ENCODE measurements at regions not wholly inside any gene's neighbourhood (a gene's known extent, or its start where the extent isn't known, plus 50 kb on each side); places are given as distances from the start of the nearest gene placed in this dataset.

- POLR2A ChIA-PET = no interaction called here
- DNase-seq (ENCODE audit: low read depth) = no peak
- Histone ChIP-seq H3K27me3 (ENCODE audit: control insufficient read depth, insufficient read depth, low read length) (no peaks in the 10 kb centered on the region; the same call in 1 of the 2 replicates), H3K36me3 (ENCODE audit: control insufficient read depth, insufficient read depth, low read length) (no peaks in the 10 kb centered on the region), H3K4me3 (ENCODE audit: low read depth, low read length) (no peak overlapping the region)
- CTCF ChIA-PET = interaction anchor here (1.3 kb wide), 1 partner anchor 8 kb away, joined by 4 read pairs; no protein-coding TSS in a partner anchor
- TF ChIP-seq CTCF (IDR thresholded peaks at IDR 0.05; ENCODE audit: insufficient read depth, low read depth, low read length) = no peak
These were observed 182.8 kb downstream of the NRIP1 start for GRCh38 chr21:14881863-14882499.

- Histone ChIP-seq H3K36me3 (ENCODE audit: control insufficient read depth, insufficient read depth, low read length) (no peaks in the 10 kb centered on the region), H3K27me3 (ENCODE audit: control insufficient read depth, insufficient read depth, low read length) (no peaks in the 10 kb centered on the region; the same call in 1 of the 2 replicates), H3K4me3 (ENCODE audit: low read depth, low read length) (no peak overlapping the region)
- TF ChIP-seq CTCF (IDR thresholded peaks at IDR 0.05; ENCODE audit: insufficient read depth, low read depth, low read length) = no peak
- POLR2A ChIA-PET = interaction anchor here (0.6 kb wide), 1 partner anchor 171 kb away, joined by 3 read pairs; no protein-coding TSS in a partner anchor
- DNase-seq (ENCODE audit: low read depth) = no peak
- CTCF ChIA-PET = interaction anchor here (0.5 to 1.5 kb wide), 7 partner anchors 9 to 893 kb away, joined by 3 to 4 read pairs (median 4); no protein-coding TSS in a partner anchor
These were observed 183.9 kb downstream of the NRIP1 start for GRCh38 chr21:14880922-14881321.

- Histone ChIP-seq H3K27me3 (ENCODE audit: control insufficient read depth, insufficient read depth, low read length) (no peaks in the 10 kb centered on the region; the same call in 1 of the 2 replicates), H3K36me3 (ENCODE audit: control insufficient read depth, insufficient read depth, low read length) (no peaks in the 10 kb centered on the region), H3K4me3 (ENCODE audit: low read depth, low read length) (no peak overlapping the region)
- no peak for DNase-seq (ENCODE audit: low read depth)
- POLR2A ChIA-PET = interaction anchor here (0.6 kb wide), 1 partner anchor 130 kb away, joined by 3 read pairs; no protein-coding TSS in a partner anchor
- CTCF ChIA-PET = interaction anchor here (0.9 to 1.2 kb wide), 2 partner anchors 11 to 81 kb away, joined by 3 to 6 read pairs; no protein-coding TSS in a partner anchor
- no peak for TF ChIP-seq CTCF (IDR thresholded peaks at IDR 0.05; ENCODE audit: insufficient read depth, low read depth, low read length)
These were observed 185.3 kb downstream of the NRIP1 start for GRCh38 chr21:14879458-14879857.

- H3K4me3 ChIP-seq (ENCODE audit: low read depth, low read length) = no peak overlapping the region
- no peak for TF ChIP-seq CTCF (IDR thresholded peaks at IDR 0.05; ENCODE audit: insufficient read depth, low read depth, low read length)
These were observed 185.8 kb downstream of the NRIP1 start for GRCh38 chr21:14878971-14879370.

GRCh38 chr21:14877581-14878228, 187.1 kb downstream of the NRIP1 start:
- Histone ChIP-seq H3K4me3 (ENCODE audit: low read depth, low read length) (no peak overlapping the region), H3K36me3 (ENCODE audit: control insufficient read depth, insufficient read depth, low read length) (no peaks in the 10 kb centered on the region), H3K27me3 (ENCODE audit: control insufficient read depth, insufficient read depth, low read length) (no peaks in the 10 kb centered on the region; the same call in 1 of the 2 replicates)
- DNase-seq (ENCODE audit: low read depth) = no peak
- CTCF ChIA-PET = no interaction called here
- POLR2A ChIA-PET = no interaction called here
- no peak for TF ChIP-seq CTCF (IDR thresholded peaks at IDR 0.05; ENCODE audit: insufficient read depth, low read depth, low read length)

More at GRCh38 chr21:14878971-14879370, 185.8 kb downstream of the NRIP1 start:
- CTCF ChIA-PET = interaction anchor here (0.6 to 0.9 kb wide), 3 partner anchors 10 to 880 kb away, joined by 3 to 6 read pairs (median 5); no protein-coding TSS in a partner anchor
- DNase-seq (ENCODE audit: low read depth) = no peak
- POLR2A ChIA-PET = no interaction called here
- H3K36me3 ChIP-seq (ENCODE audit: control insufficient read depth, insufficient read depth, low read length) = no peaks in the 10 kb centered on the region
- H3K27me3 ChIP-seq (ENCODE audit: control insufficient read depth, insufficient read depth, low read length) = no peaks in the 10 kb centered on the region; the same call in 1 of the 2 replicates
